H1 (cell line): ENCODE measurements at regions not wholly inside any gene's neighbourhood (a gene's known extent, or its start where the extent isn't known, plus 50 kb on each side); places are given as distances from the start of the nearest gene placed in this dataset.

Source experiments
- ATF3 ChIP-seq: IDR thresholded peaks from 2 replicates; pipeline ENCODE4 v1.6.1; 2011; ENCODE audit warnings: low read depth, mild to moderate bottlenecking, low read length; ENCODE audit not compliant: insufficient read depth
- CHD1 ChIP-seq: IDR thresholded peaks from 2 replicates; pipeline ENCODE4 v1.6.1; 2012; ENCODE audit warnings: low read depth, low read length, improper control_type of control experiment
- CHD7 ChIP-seq: fragments of 300-600 bp; sonication (generic); IDR thresholded peaks from 2 replicates; pipeline ENCODE4 v1.7.1; 2012; ENCODE audit warnings: low read length, moderate library complexity, mild to moderate bottlenecking, inconsistent platforms; ENCODE audit not compliant: insufficient replicate concordance
- GTF2F1 ChIP-seq: IDR thresholded peaks from 2 replicates; pipeline ENCODE4 v1.6.1; 2012; ENCODE audit warnings: low read depth, low read length, improper control_type of control experiment, borderline replicate concordance
- HDAC2 ChIP-seq, 2 experiments: fragments of 300-600 bp in 1 of 2; sonication (generic) in 1 of 2; IDR thresholded peaks; 2 replicates each; pipeline ENCODE4 v1.6.1; 2011 to 2012; ENCODE audit warnings: low read depth in 2 of 2, low read length in 2 of 2, mild to moderate bottlenecking in 2 of 2, moderate library complexity in 2 of 2, borderline replicate concordance in 1 of 2, inconsistent platforms in 1 of 2
- KDM4A ChIP-seq: IDR thresholded peaks from one replicate; pipeline ENCODE4 v1.7.1; 2012; ENCODE audit warnings: low read depth, mild to moderate bottlenecking, moderate library complexity, low read length, inconsistent platforms; ENCODE audit not compliant: severe bottlenecking
- RBBP5 ChIP-seq: IDR thresholded peaks from 2 replicates; pipeline ENCODE4 v1.7.1; 2012; ENCODE audit warnings: low read depth, mild to moderate bottlenecking, inconsistent platforms, low read length, moderate library complexity, borderline replicate concordance
- SIX5 ChIP-seq: IDR thresholded peaks from 2 replicates; pipeline ENCODE4 v1.6.1; 2011; ENCODE audit warnings: mild to moderate bottlenecking, low read depth, low read length
- TBP ChIP-seq: IDR thresholded peaks from 2 replicates; pipeline ENCODE4 v1.6.1; 2011; ENCODE audit warnings: low read depth, low read length, improper control_type of control experiment

- TF ChIP-seq CHD7 (no peak), HDAC2 (IDR thresholded peaks at IDR 0.05; ENCODE audit: borderline replicate concordance in 1 of 2, low read depth in 2 of 2, low read length in 2 of 2) (no peak), SIX5 (no peak), CHD1 (no peak), TBP (no peak), KDM4A (no peak), ATF3 (no peak), GTF2F1 (no peak), RBBP5 (no peak)
Observed at GRCh38 chr13:58573743-58574142, 942.2 kb downstream of the PCDH17 start (continued).
